UCSD-AML1 (cell line): ENCODE measurements at regions not wholly inside any gene's neighbourhood (a gene's known extent, or its start where the extent isn't known, plus 50 kb on each side); places are given as distances from the start of the nearest gene placed in this dataset.
"Not testable (repeated sequence)": the region's sequence is repeated elsewhere in the genome, so short reads cannot be mapped to it uniquely, and the experiment has no call there.

Source experiments
- DNase-seq: peaks from one replicate; lab custom pipeline; 2025; ENCODE audit not compliant: unreplicated experiment; lab: John Stamatoyannopoulos, UW

- DNase-seq: no peak
Observed at GRCh38 chr12:124126950-124127655, 154.1 kb downstream of the ZNF664 start.

GRCh38 chr12:124129132-124129531 lies 156.1 kb downstream of the ZNF664 start:
- DNase-seq: no peak

GRCh38 chr12:124130691-124131591 lies 157.9 kb downstream of the ZNF664 start:
- no peak for DNase-seq

GRCh38 chr12:124131659-124132058 lies 158.6 kb downstream of the ZNF664 start:
- DNase-seq: no peak

GRCh38 chr12:124132530-124132929 lies 159.5 kb downstream of the ZNF664 start:
- no peak for DNase-seq

- no peak for DNase-seq
Observed at GRCh38 chr12:124136796-124137195, 158.1 kb upstream of the RFLNA start.

GRCh38 chr12:124140944-124141486 lies 153.9 kb upstream of the RFLNA start:
- DNase-seq: no peak

- not testable (repeated sequence) for DNase-seq
Observed at GRCh38 chr12:124141611-124142010, 153.3 kb upstream of the RFLNA start.

- no peak for DNase-seq
Observed at GRCh38 chr12:124142395-124143035, 152.4 kb upstream of the RFLNA start.

GRCh38 chr12:124143726-124144125 lies 151.2 kb upstream of the RFLNA start:
- DNase-seq: no peak

GRCh38 chr12:124144531-124145194 lies 150.2 kb upstream of the RFLNA start:
- no peak for DNase-seq

- no peak for DNase-seq
Observed at GRCh38 chr12:124147027-124147426, 147.9 kb upstream of the RFLNA start.

- no peak for DNase-seq
Observed at GRCh38 chr12:124147575-124147974, 147.3 kb upstream of the RFLNA start.

- no peak for DNase-seq
Observed at GRCh38 chr12:124148481-124149273, 146.2 kb upstream of the RFLNA start.

GRCh38 chr12:124149287-124149686 lies 145.6 kb upstream of the RFLNA start:
- DNase-seq: no peak

GRCh38 chr12:124150168-124150567 lies 144.7 kb upstream of the RFLNA start:
- no peak for DNase-seq

- no peak for DNase-seq
Observed at GRCh38 chr12:124151583-124151982, 143.3 kb upstream of the RFLNA start.

- DNase-seq: no peak
Observed at GRCh38 chr12:124152731-124153130, 142.2 kb upstream of the RFLNA start.

GRCh38 chr12:124153392-124153791 lies 141.5 kb upstream of the RFLNA start:
- DNase-seq: no peak

- no peak for DNase-seq
Observed at GRCh38 chr12:124157406-124157805, 137.5 kb upstream of the RFLNA start.
